Keratinocyte (primary cell): ENCODE measurements at regions not wholly inside any gene's neighbourhood (a gene's known extent, or its start where the extent isn't known, plus 50 kb on each side); places are given as distances from the start of the nearest gene placed in this dataset.

Experiments
- CTCF ChIP-seq, 3 experiments: IDR thresholded peaks in 1 of 3; conservative IDR thresholded peaks in 1 of 3; optimal IDR thresholded peaks in 1 of 3; 2 replicates in 2 of 3; 3 replicates in 1 of 3; pipeline versions ENCODE3 to v1.5.1; 2011; ENCODE audit warnings: low read length in 3 of 3, mild to moderate bottlenecking in 3 of 3, moderate library complexity in 2 of 3, control low read depth in 1 of 3, inconsistent platforms in 1 of 3; ENCODE audit not compliant: insufficient read depth in 2 of 3; ENCODE audit errors: extremely low read depth in 1 of 3
- EZH2 ChIP-seq: IDR thresholded peaks from one replicate; pipeline ENCODE4 v1.6.1; 2012; ENCODE audit warnings: inconsistent platforms, mild to moderate bottlenecking, low read length, moderate library complexity

- TF ChIP-seq CTCF (optimal IDR thresholded peaks at IDR 0.05 in 1 of 3, IDR thresholded peaks at IDR 0.05 in 1 of 3, conservative IDR thresholded peaks at IDR 0.05 in 1 of 3; ENCODE audit: extremely low read depth in 1 of 3, insufficient read depth in 2 of 3, low read length in 3 of 3) (no peak), EZH2 (no peak)
Observed at GRCh38 chr6:134802426-134803058, 147.4 kb downstream of the ALDH8A1 start.
